IMR-90 (cell line): ENCODE measurements at regions not wholly inside any gene's neighbourhood (a gene's known extent, or its start where the extent isn't known, plus 50 kb on each side); places are given as distances from the start of the nearest gene placed in this dataset.

Experiments used
- ATAC-seq: fragments of 200-7000 bp; cut with Tn5 transposase; 2 replicates; pipeline ENCODE4 v1.9.1; 2020; ENCODE audit warnings: low read depth, mild to moderate bottlenecking, moderate library complexity
- BruUV-seq: library from RNA; stranded (reverse); fragments of 400-500 nt; replicated peaks from 2 replicates; lab custom pipeline; 2021; lab: Mats Ljungman, UMichigan
- CTCF ChIA-PET: fragments of 300-600 bp; formaldehyde crosslinking; extraction: SDS; loops from one replicate; lab custom pipeline; 2021; ENCODE audit warnings: antibody characterized with exemption; lab: Yijun Ruan, JAX
- POLR2A ChIA-PET: fragments of 300-600 bp; sonication (Branson Sonifier 250); formaldehyde crosslinking; loops from one replicate; lab custom pipeline; 2022; ENCODE audit warnings: antibody characterized with exemption; ENCODE audit not compliant: unreplicated experiment; lab: Charles Lee
- DNase-seq: peaks from one replicate; pipeline ENCODE4 v3.0.0; 2013
- H2AFZ ChIP-seq: replicated peaks from 2 replicates; pipeline ENCODE3; 2013; ENCODE audit warnings: low read length, mild to moderate bottlenecking; ENCODE audit not compliant: poor library complexity
- H2AK5ac ChIP-seq: 2 replicates; pipeline ENCODE4 v1.6.1; 2013; ENCODE audit warnings: low read depth, low read length, inconsistent platforms
- H2AK9ac ChIP-seq: replicated peaks from 2 replicates; pipeline ENCODE3; 2013; ENCODE audit warnings: mild to moderate bottlenecking, low read depth, low read length, moderate library complexity; ENCODE audit not compliant: poor library complexity
- H2BK120ac ChIP-seq: 2 replicates; pipeline ENCODE4 v1.6.1; 2013; ENCODE audit warnings: low read depth, low read length, inconsistent platforms
- H2BK15ac ChIP-seq: 3 replicates; pipeline ENCODE4 v1.6.1; 2013; ENCODE audit warnings: low read depth, low read length, inconsistent platforms
- H2BK20ac ChIP-seq: 2 replicates; pipeline ENCODE4 v1.6.1; 2013; ENCODE audit warnings: low read depth, mild to moderate bottlenecking, inconsistent platforms, low read length, moderate library complexity
- H2BK5ac ChIP-seq: 2 replicates; pipeline ENCODE4 v1.6.1; 2013; ENCODE audit warnings: mild to moderate bottlenecking, low read depth, low read length, inconsistent platforms; ENCODE audit not compliant: poor library complexity, severe bottlenecking
- H3K14ac ChIP-seq: replicated peaks from 2 replicates; pipeline ENCODE4 v1.6.1; 2013; ENCODE audit warnings: low read depth, low read length, inconsistent platforms
- H3K18ac ChIP-seq: 2 replicates; pipeline ENCODE4 v1.6.1; 2013; ENCODE audit warnings: low read depth, low read length, control low read depth
- H3K23ac ChIP-seq: 2 replicates; pipeline ENCODE4 v1.6.1; 2013; ENCODE audit warnings: low read depth, low read length, inconsistent platforms
- H3K27ac ChIP-seq: 2 replicates; pipeline ENCODE4 v1.5.1; 2013; ENCODE audit warnings: mild to moderate bottlenecking, control low read depth, low read length; ENCODE audit not compliant: insufficient read depth
- H3K27me3 ChIP-seq: 2 replicates; pipeline ENCODE4 v1.6.1; 2013; ENCODE audit warnings: low read length; ENCODE audit not compliant: control insufficient read depth, insufficient read depth
- H3K36me3 ChIP-seq: 2 replicates; pipeline ENCODE4 v1.6.1; 2013; ENCODE audit warnings: low read length, mixed read lengths; ENCODE audit not compliant: control insufficient read depth, insufficient read depth
- H3K4ac ChIP-seq: 2 replicates; pipeline ENCODE4 v1.6.1; 2013; ENCODE audit warnings: low read depth, low read length, inconsistent platforms
- H3K4me1 ChIP-seq: 2 replicates; pipeline ENCODE4 v1.6.1; 2013; ENCODE audit warnings: low read length, mixed read lengths; ENCODE audit not compliant: control insufficient read depth, insufficient read depth
- H3K4me2 ChIP-seq: 2 replicates; pipeline ENCODE4 v1.6.1; 2013; ENCODE audit warnings: low read depth, mild to moderate bottlenecking, control low read depth, low read length, moderate library complexity
- H3K4me3 ChIP-seq: 2 replicates; pipeline ENCODE4 v1.5.1; 2013; ENCODE audit warnings: low read depth, mild to moderate bottlenecking, control low read depth, low read length, moderate library complexity; ENCODE audit not compliant: insufficient read depth
- H3K56ac ChIP-seq: 2 replicates; pipeline ENCODE4 v1.6.1; 2013; ENCODE audit warnings: low read length, inconsistent platforms; ENCODE audit not compliant: insufficient read depth; ENCODE audit errors: extremely low read depth
- H3K79me1 ChIP-seq, 2 experiments: 2 replicates each; pipeline ENCODE4 v1.6.1; 2013; ENCODE audit warnings: low read length in 2 of 2, inconsistent platforms in 1 of 2, low read depth in 1 of 2
- H3K9ac ChIP-seq: 2 replicates; pipeline ENCODE4 v1.6.1; 2013; ENCODE audit warnings: low read depth, low read length, control low read depth
- H3K9me1 ChIP-seq: 2 replicates; pipeline ENCODE4 v1.6.1; 2013; ENCODE audit warnings: low read length, inconsistent platforms; ENCODE audit not compliant: insufficient read depth
- H3K9me3 ChIP-seq: 2 replicates; pipeline ENCODE4 v1.6.1; 2013; ENCODE audit warnings: low read length; ENCODE audit not compliant: control insufficient read depth, insufficient read depth
- H4K20me1 ChIP-seq: 2 replicates; pipeline ENCODE4 v1.6.1; 2013; ENCODE audit warnings: low read length, inconsistent platforms; ENCODE audit not compliant: insufficient read depth
- H4K5ac ChIP-seq: 2 replicates; pipeline ENCODE4 v1.6.1; 2013; ENCODE audit warnings: mild to moderate bottlenecking, low read depth, low read length, control low read depth
- H4K8ac ChIP-seq, 2 experiments: 2 replicates each; pipeline ENCODE4 v1.6.1; 2013; ENCODE audit warnings: low read depth in 2 of 2, low read length in 2 of 2, control low read depth in 1 of 2, inconsistent platforms in 1 of 2
- H4K91ac ChIP-seq: 2 replicates; pipeline ENCODE4 v1.6.1; 2013; ENCODE audit warnings: low read depth, low read length, inconsistent platforms; ENCODE audit not compliant: insufficient read depth
- BHLHE40 ChIP-seq: fragments of 150-350 bp; IDR thresholded peaks from 2 replicates; pipeline ENCODE4 v1.6.1; 2016; ENCODE audit warnings: mild to moderate bottlenecking, low read depth, low read length
- CEBPB ChIP-seq: IDR thresholded peaks from 2 replicates; pipeline ENCODE4 v1.6.1; 2012; ENCODE audit warnings: low read depth, low read length, improper control_type of control experiment
- CHD1 ChIP-seq: IDR thresholded peaks from 2 replicates; pipeline ENCODE4 v1.6.1; 2012; ENCODE audit warnings: low read depth, low read length, improper control_type of control experiment
- FOS ChIP-seq: fragments of 150-350 bp; IDR thresholded peaks from 2 replicates; pipeline ENCODE4 v1.6.1; 2016; ENCODE audit warnings: low read depth, low read length
- MAFK ChIP-seq: IDR thresholded peaks from 2 replicates; pipeline ENCODE4 v1.6.1; 2012; ENCODE audit warnings: low read depth, low read length, improper control_type of control experiment
- MAZ ChIP-seq: IDR thresholded peaks from 2 replicates; pipeline ENCODE4 v1.6.1; 2012; ENCODE audit warnings: low read depth, mild to moderate bottlenecking, low read length, improper control_type of control experiment, moderate library complexity, borderline replicate concordance
- NFE2L2 ChIP-seq: fragments of 150-350 bp; IDR thresholded peaks from 2 replicates; pipeline ENCODE4 v1.6.1; 2016; ENCODE audit warnings: low read depth, mild to moderate bottlenecking, low read length
- POLR2A ChIP-seq: IDR thresholded peaks from 2 replicates; pipeline ENCODE4 v1.6.1; 2012; ENCODE audit warnings: mild to moderate bottlenecking, low read depth, low read length
- RAD21 ChIP-seq: IDR thresholded peaks from 2 replicates; pipeline ENCODE4 v1.6.1; 2012; ENCODE audit warnings: low read length, improper control_type of control experiment
- RCOR1 ChIP-seq: IDR thresholded peaks from 2 replicates; pipeline ENCODE4 v1.6.1; 2012; ENCODE audit warnings: mild to moderate bottlenecking, low read length, improper control_type of control experiment; ENCODE audit not compliant: insufficient replicate concordance
- RFX5 ChIP-seq: IDR thresholded peaks from 2 replicates; pipeline ENCODE4 v1.8.0; 2012; ENCODE audit warnings: low read depth, mild to moderate bottlenecking, low read length, moderate library complexity
- SMC3 ChIP-seq: fragments of 150-350 bp; IDR thresholded peaks from 2 replicates; pipeline ENCODE4 v1.6.1; 2016; ENCODE audit warnings: low read depth, mild to moderate bottlenecking, antibody characterized with exemption, low read length, moderate library complexity
- WGBS, 2 experiments: methylation state at CpG; one replicate each; pipeline versions ENCODE4 v1.1.5 to v1.1.7; 2013; ENCODE audit warnings: missing lambda C conversion rate in 2 of 2; ENCODE audit not compliant: insufficient read length in 1 of 2; ENCODE audit errors: extremely low coverage in 2 of 2; 5-methylcytosine and 5-hydroxymethylcytosine counted together
- dilution Hi-C: fragments of 300-500 bp; cut with HindIII; formaldehyde crosslinking; loops from one replicate; pipeline ENCODE4 v1.14.3; 2018; ENCODE audit warnings: low sequenced_read_pairs; ENCODE audit not compliant: unreplicated experiment
- in situ Hi-C: fragments of 300-500 bp; cut with MboI; formaldehyde crosslinking; loops from 3 replicates; pipeline ENCODE4 v1.14.3; 2019; ENCODE audit warnings: low sequenced_read_pairs, inconsistent platforms, mixed read lengths
- intact Hi-C: fragments of 100-400 bp; cut with micrococcal nuclease; formaldehyde crosslinking; loops from 2 replicates; pipeline ENCODE4 v1.10.0; 2022
- TF ChIP-seq, protein P1 (sequence below): conservative IDR thresholded peaks from 2 replicates; pipeline ENCODE4 v1.5.1; 2012; ENCODE audit warnings: mild to moderate bottlenecking, low read depth, low read length, improper control_type of control experiment
- TF ChIP-seq, protein P2 (sequence below): fragments of 150-350 bp; IDR thresholded peaks from 2 replicates; pipeline ENCODE4 v1.6.1; 2016; ENCODE audit warnings: low read depth, mild to moderate bottlenecking, low read length, moderate library complexity, borderline replicate concordance

DNA sequence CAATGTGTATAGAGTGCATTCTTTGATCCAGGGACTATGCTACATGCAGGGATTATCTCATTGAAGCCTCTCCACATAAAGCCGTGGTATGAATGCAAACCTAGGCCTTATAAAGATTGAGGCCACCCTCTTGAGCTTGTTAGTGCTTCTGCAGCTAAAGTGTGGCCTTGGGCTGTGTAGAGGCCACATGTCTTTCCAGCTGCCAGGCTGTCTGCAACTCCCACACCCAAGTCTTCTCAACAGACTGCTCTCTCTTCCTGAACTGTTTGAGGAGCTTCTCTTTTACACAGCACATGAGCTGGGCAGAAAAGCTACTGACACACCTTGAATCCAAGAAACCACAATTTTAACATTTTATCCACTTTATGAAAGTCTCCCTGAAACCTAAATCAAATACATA is 119.2 kb upstream of the MEX3C start:
- Histone ChIP-seq H3K23ac (no peak overlapping the region), H2AK9ac (no peak overlapping the region), H2AFZ (no peak overlapping the region), H4K20me1 (no peaks in the 10 kb centered on the region), H3K27me3 (no peaks in the 10 kb centered on the region), H3K36me3 (no peaks in the 10 kb centered on the region), H3K9me3 (peaks cover 9% of the 10 kb centered on the region; the same call in 1 of the 2 replicates), H4K91ac (no peak overlapping the region), H2BK15ac (no peak overlapping the region), H3K9ac (no peak overlapping the region), H2BK20ac (no peak overlapping the region), H2BK120ac (no peak overlapping the region), H3K4ac (no peak overlapping the region), H4K8ac (no peak overlapping the region), H4K5ac (no peak overlapping the region), H3K4me2 (no peak overlapping the region), H2BK5ac (no peak overlapping the region), H3K79me1 (no peaks in the 10 kb centered on the region), H3K4me1 (no peaks in the 10 kb centered on the region), H3K56ac (no peak overlapping the region), H2AK5ac (no peak overlapping the region), H3K27ac (no peak overlapping the region), H3K9me1 (no peaks in the 10 kb centered on the region), H3K4me3 (no peak overlapping the region), H3K18ac (no peak overlapping the region), H3K14ac (no peak overlapping the region)
- dilution Hi-C loops = no loop called here
- DNase-seq = no peak
- no peak for ATAC-seq
- BruUV-seq = no TSS peak
- no CpG with 5 or more reads among the region's 1 CpG for WGBS, 2 experiments
- CTCF ChIA-PET = no interaction called here
- TF ChIP-seq, protein P1, sequence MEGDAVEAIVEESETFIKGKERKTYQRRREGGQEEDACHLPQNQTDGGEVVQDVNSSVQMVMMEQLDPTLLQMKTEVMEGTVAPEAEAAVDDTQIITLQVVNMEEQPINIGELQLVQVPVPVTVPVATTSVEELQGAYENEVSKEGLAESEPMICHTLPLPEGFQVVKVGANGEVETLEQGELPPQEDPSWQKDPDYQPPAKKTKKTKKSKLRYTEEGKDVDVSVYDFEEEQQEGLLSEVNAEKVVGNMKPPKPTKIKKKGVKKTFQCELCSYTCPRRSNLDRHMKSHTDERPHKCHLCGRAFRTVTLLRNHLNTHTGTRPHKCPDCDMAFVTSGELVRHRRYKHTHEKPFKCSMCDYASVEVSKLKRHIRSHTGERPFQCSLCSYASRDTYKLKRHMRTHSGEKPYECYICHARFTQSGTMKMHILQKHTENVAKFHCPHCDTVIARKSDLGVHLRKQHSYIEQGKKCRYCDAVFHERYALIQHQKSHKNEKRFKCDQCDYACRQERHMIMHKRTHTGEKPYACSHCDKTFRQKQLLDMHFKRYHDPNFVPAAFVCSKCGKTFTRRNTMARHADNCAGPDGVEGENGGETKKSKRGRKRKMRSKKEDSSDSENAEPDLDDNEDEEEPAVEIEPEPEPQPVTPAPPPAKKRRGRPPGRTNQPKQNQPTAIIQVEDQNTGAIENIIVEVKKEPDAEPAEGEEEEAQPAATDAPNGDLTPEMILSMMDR = no peak
- TF ChIP-seq, protein P2, sequence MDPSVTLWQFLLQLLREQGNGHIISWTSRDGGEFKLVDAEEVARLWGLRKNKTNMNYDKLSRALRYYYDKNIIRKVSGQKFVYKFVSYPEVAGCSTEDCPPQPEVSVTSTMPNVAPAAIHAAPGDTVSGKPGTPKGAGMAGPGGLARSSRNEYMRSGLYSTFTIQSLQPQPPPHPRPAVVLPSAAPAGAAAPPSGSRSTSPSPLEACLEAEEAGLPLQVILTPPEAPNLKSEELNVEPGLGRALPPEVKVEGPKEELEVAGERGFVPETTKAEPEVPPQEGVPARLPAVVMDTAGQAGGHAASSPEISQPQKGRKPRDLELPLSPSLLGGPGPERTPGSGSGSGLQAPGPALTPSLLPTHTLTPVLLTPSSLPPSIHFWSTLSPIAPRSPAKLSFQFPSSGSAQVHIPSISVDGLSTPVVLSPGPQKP = no peak
- no peak for TF ChIP-seq FOS
- no peak for TF ChIP-seq CHD1
- no peak for TF ChIP-seq RFX5
- TF ChIP-seq RAD21 = no peak
- TF ChIP-seq SMC3 = no peak
- no peak for TF ChIP-seq RCOR1
- no peak for TF ChIP-seq MAZ
- no peak for TF ChIP-seq POLR2A
- no peak for TF ChIP-seq CEBPB
- no peak for TF ChIP-seq NFE2L2
- TF ChIP-seq BHLHE40 = no peak
- TF ChIP-seq MAFK = no peak
- POLR2A ChIA-PET = no interaction called here
- in situ Hi-C loops = no loop called here
- intact Hi-C loops = no loop called here
